HepG2 (cell line): ENCODE measurements at regions not wholly inside any gene's neighbourhood (a gene's known extent, or its start where the extent isn't known, plus 50 kb on each side); places are given as distances from the start of the nearest gene placed in this dataset.

Experiments
- ARNT ChIP-seq: fragments of 450-650 bp; IDR thresholded peaks from 2 replicates; pipeline ENCODE4 v1.6.1; 2017
- CREM ChIP-seq, 2 experiments: sonication (generic) in 1 of 2; formaldehyde crosslinking in 1 of 2; IDR thresholded peaks; 2 replicates each; pipeline versions ENCODE4 v1.4.0 to v1.6.1; 2016 to 2020; ENCODE audit warnings: antibody characterized with exemption in 1 of 2, mild to moderate bottlenecking in 1 of 2, missing genetic modification reagents in 1 of 2
- CTCF ChIP-seq: sonication (generic); formaldehyde crosslinking; IDR thresholded peaks from 2 replicates; pipeline ENCODE4 v1.5.0; 2020; ENCODE audit warnings: mild to moderate bottlenecking, missing genetic modification reagents, moderate library complexity
- NR3C1 ChIP-seq: sonication (generic); formaldehyde crosslinking; IDR thresholded peaks from 2 replicates; pipeline ENCODE4 v1.4.0; 2020; ENCODE audit warnings: missing genetic modification reagents
- POLR2AphosphoS2 ChIP-seq: IDR thresholded peaks from 2 replicates; pipeline ENCODE4 v1.6.1; 2011; ENCODE audit warnings: low read depth, low read length, improper control_type of control experiment
- ZNF550 ChIP-seq: sonication (generic); formaldehyde crosslinking; IDR thresholded peaks from 2 replicates; pipeline ENCODE4 v1.4.0; 2020; ENCODE audit warnings: mild to moderate bottlenecking, missing genetic modification reagents, borderline replicate concordance

GRCh38 chr6:134731615-134732014 lies 218.3 kb downstream of the ALDH8A1 start:
- TF ChIP-seq ARNT (no peak), NR3C1 (no peak), CTCF (CRISPR knock-in tag) (no peak), POLR2AphosphoS2 (no peak), ZNF550 (no peak), CREM (IDR thresholded peaks at IDR 0.05) (no peak), CREM (CRISPR knock-in tag; IDR thresholded peaks at IDR 0.05) (no peak)
